C4-2B (cell line): ENCODE measurements at regions not wholly inside any gene's neighbourhood (a gene's known extent, or its start where the extent isn't known, plus 50 kb on each side); places are given as distances from the start of the nearest gene placed in this dataset.
"Not testable (repeated sequence)": the region's sequence is repeated elsewhere in the genome, so short reads cannot be mapped to it uniquely, and the experiment has no call there.

Experiments
- H3K27ac ChIP-seq: fragments of 450-650 bp; 2 replicates; pipeline ENCODE4 v1.5.1; 2017
- CTCF ChIP-seq: fragments of 450-650 bp; conservative IDR thresholded peaks from 2 replicates; pipeline ENCODE4 v1.5.1; 2017; ENCODE audit warnings: mild to moderate bottlenecking
- ZFX ChIP-seq: fragments of 450-650 bp; IDR thresholded peaks from 2 replicates; pipeline ENCODE4 v1.6.1; 2017

GRCh38 chr4:164229255-164229654, 524.7 kb upstream of the SMIM31 start:
- TF ChIP-seq CTCF: no peak
- no peak for TF ChIP-seq ZFX
- no peak overlapping the region for H3K27ac ChIP-seq

GRCh38 chr4:164239433-164239832, 514.5 kb upstream of the SMIM31 start:
- TF ChIP-seq ZFX (no peak), CTCF (no peak)
- no peak overlapping the region for H3K27ac ChIP-seq

GRCh38 chr4:164239976-164240375, 514.0 kb upstream of the SMIM31 start:
- H3K27ac ChIP-seq: no peak overlapping the region
- no peak for TF ChIP-seq ZFX
- no peak for TF ChIP-seq CTCF

- H3K27ac ChIP-seq: no peak overlapping the region
- TF ChIP-seq CTCF (no peak), ZFX (no peak)
Measured at GRCh38 chr4:164251257-164251656, 502.7 kb upstream of the SMIM31 start.

GRCh38 chr4:164252286-164252685, 501.6 kb upstream of the SMIM31 start:
- no peak for TF ChIP-seq ZFX
- TF ChIP-seq CTCF: no peak
- H3K27ac ChIP-seq: no peak overlapping the region

GRCh38 chr4:164261831-164262230, 492.1 kb upstream of the SMIM31 start:
- no peak overlapping the region for H3K27ac ChIP-seq
- no peak for TF ChIP-seq ZFX
- TF ChIP-seq CTCF: no peak

- H3K27ac ChIP-seq: not testable (repeated sequence)
Measured at GRCh38 chr4:164262508-164262907, 491.4 kb upstream of the SMIM31 start.

- not testable (repeated sequence) for H3K27ac ChIP-seq
Measured at GRCh38 chr4:164277414-164277813, 476.5 kb upstream of the SMIM31 start.

GRCh38 chr4:164287173-164287572, 466.8 kb upstream of the SMIM31 start:
- no peak for TF ChIP-seq ZFX
- no peak overlapping the region for H3K27ac ChIP-seq
